Activated CD8-positive, alpha-beta memory T cell treated with anti-CD3 and anti-CD28 coated beads, Interleukin-2, amount 10 ng/mL, durations not matched to agents 7 days and 5 days (primary cell): ENCODE measurements at regions not wholly inside any gene's neighbourhood (a gene's known extent, or its start where the extent isn't known, plus 50 kb on each side); places are given as distances from the start of the nearest gene placed in this dataset.
"Not testable (repeated sequence)": the region's sequence is repeated elsewhere in the genome, so short reads cannot be mapped to it uniquely, and the experiment has no call there.

Source experiments
- ATAC-seq: fragments of 150-1000 bp; cut with Tn5 transposase; one replicate; pipeline ENCODE4 v1.10.0; 2021; ENCODE audit warnings: moderate library complexity
- CTCF ChIA-PET: fragments of 350-600 bp; sonication (Branson Sonifier 250); formaldehyde crosslinking; loops from one replicate; lab custom pipeline; 2021; ENCODE audit warnings: antibody characterized with exemption; lab: Charles Lee
- DNase-seq: peaks from one replicate; pipeline ENCODE4 v3.0.0-alpha.2; 2020
- H3K27ac Mint-ChIP-seq: one replicate; pipeline ENCODE4 v1.8.0; 2021; ENCODE audit warnings: mild to moderate bottlenecking, mixed read lengths
- H3K27me3 Mint-ChIP-seq: one replicate; pipeline ENCODE4 v1.8.0; 2021; ENCODE audit warnings: mixed read lengths
- H3K36me3 Mint-ChIP-seq: one replicate; pipeline ENCODE4 v1.8.0; 2021; ENCODE audit warnings: mild to moderate bottlenecking, mixed read lengths
- H3K4me1 Mint-ChIP-seq: one replicate; pipeline ENCODE4 v1.8.0; 2021; ENCODE audit warnings: mixed read lengths
- H3K4me3 Mint-ChIP-seq: one replicate; pipeline ENCODE4 v1.8.0; 2021; ENCODE audit warnings: mild to moderate bottlenecking, moderate library complexity, mixed read lengths
- H3K9me3 Mint-ChIP-seq: one replicate; pipeline ENCODE4 v1.8.0; 2022; ENCODE audit warnings: low read depth, mixed read lengths

DNA sequence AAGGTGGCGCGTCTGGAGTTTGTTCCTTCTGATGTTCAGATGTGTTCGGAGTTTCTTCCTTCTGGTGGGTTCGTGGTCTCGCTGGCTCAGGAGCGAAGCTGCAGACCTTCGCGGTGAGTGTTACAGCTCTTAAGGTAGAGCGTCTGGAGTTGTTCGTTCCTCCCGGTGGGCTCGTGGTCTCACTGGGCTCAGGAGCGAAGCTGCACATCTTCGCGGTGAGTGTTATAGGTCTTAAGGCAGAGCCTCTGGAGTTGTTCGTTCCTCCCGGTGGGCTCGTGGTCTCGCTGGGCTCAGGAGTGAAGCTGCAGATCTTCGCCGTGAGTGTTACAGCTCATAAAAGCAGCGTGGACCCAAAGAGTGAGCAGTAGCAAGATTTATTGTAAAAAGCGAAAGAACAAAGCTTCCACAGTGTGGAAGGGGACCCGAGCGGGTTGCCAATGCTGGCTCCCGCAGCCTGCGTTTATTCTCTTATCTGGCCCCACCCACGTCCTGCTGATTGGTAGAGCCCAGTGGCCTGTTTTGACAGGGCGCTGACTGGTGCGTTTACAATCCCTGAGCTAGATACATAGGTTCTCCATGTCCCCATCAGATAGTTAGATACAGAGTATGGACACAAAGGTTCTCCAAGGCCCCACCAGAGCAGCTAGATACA, 322.5 kb upstream of the KCND2 start:
- DNase-seq, H3K27me3 Mint-ChIP-seq, CTCF ChIA-PET, H3K4me1 Mint-ChIP-seq, ATAC-seq, H3K27ac Mint-ChIP-seq, H3K36me3 Mint-ChIP-seq, H3K9me3 Mint-ChIP-seq, H3K4me3 Mint-ChIP-seq: not testable (repeated sequence)

DNA sequence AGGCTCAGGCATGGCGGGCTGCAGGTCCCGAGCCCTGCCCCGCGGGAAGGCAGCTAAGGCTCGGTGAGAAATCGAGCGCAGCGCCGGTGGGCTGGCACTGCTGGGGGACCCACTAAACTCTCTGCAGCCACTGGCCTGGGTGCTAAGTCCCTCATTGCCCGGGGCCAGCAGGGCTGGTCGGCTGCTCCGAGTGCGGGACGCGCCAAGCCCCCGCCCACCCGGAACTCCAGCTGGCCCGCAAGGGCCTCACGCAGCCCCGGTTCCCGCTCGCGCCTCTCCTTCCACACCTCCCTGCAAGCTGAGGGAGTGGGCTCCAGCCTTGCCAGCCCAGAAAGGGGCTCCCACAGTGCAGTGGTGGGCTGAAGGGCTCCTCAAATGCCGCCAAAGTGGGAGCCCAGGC, 321.4 kb upstream of the KCND2 start:
- ATAC-seq, H3K9me3 Mint-ChIP-seq, H3K4me1 Mint-ChIP-seq, DNase-seq, H3K36me3 Mint-ChIP-seq, H3K27ac Mint-ChIP-seq, H3K4me3 Mint-ChIP-seq, CTCF ChIA-PET, H3K27me3 Mint-ChIP-seq: not testable (repeated sequence)

DNA sequence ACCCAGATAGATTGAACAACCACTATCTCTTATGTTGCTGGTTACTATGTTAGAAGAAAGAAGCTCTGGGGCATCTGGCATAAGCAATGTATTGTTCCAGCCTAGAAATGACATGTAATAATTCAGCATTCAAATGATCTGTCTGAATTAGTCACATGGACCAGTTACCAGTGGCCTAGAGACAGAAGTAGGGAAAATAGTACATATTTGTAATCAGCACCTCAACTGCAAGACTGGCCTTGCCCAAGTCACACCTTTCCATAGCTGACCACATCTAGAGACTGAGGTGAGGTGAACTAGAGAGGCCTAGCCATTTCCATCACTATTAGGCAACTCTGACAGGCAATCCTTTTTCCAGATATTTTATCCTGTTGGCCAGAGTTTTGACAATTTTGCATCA, 315.6 kb upstream of the KCND2 start:
- Mint-ChIP-seq H3K4me1 (no peaks in the 10 kb centered on the region), H3K27ac (no peak overlapping the region), H3K4me3 (no peak overlapping the region), H3K9me3 (peaks cover 2% of the 10 kb centered on the region), H3K36me3 (no peaks in the 10 kb centered on the region), H3K27me3 (no peaks in the 10 kb centered on the region)
- no peak for DNase-seq
- CTCF ChIA-PET, result no interaction called here
- no peak for ATAC-seq

DNA sequence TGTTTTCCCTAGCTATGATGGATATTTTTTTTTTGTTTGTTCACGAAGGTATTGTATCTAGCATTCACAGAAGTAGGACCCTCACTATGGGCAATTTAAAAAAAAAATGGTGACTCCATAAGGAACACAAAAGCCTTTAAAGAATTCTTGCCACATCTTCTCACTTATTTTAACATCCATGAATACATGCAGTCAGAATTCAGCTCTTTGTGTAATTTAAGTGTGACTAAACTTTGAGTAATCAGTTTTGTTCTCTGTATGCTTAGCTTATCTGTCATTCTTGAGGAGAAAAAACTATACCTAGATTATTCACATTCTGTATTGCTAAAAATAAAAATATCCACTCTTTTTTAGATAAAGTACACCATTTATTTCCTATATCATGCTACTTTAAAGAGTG, 313.2 kb upstream of the KCND2 start:
- CTCF ChIA-PET, result no interaction called here
- H3K27me3 Mint-ChIP-seq, result no peaks in the 10 kb centered on the region
- H3K36me3 Mint-ChIP-seq, result no peaks in the 10 kb centered on the region
- no peak overlapping the region for H3K27ac Mint-ChIP-seq
- no peak overlapping the region for H3K4me3 Mint-ChIP-seq
- DNase-seq (no peak), ATAC-seq (no peak)
- no peaks in the 10 kb centered on the region for H3K9me3 Mint-ChIP-seq
- H3K4me1 Mint-ChIP-seq, result no peaks in the 10 kb centered on the region

DNA sequence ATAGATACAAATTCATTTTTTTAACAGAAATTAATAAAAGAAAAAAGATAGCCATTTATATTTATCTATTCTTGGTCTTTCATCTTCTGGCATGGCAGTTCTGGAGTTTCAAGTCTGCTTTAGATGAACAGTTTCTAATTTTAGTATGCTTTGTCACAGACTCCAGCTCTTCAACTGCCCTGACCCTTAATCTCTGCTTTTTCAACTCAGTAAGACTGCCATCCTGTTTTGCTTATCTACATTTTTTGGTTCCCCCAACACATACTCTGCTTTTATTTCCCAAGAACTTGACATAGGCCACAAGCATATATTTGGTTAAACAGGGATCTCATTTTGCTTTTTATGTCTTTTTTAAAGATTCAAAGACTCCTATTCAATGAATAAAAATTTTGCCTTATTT, 309.3 kb upstream of the KCND2 start:
- DNase-seq (no peak), ATAC-seq (no peak)
- CTCF ChIA-PET, result no interaction called here
- Mint-ChIP-seq H3K4me1 (no peaks in the 10 kb centered on the region), H3K27me3 (no peaks in the 10 kb centered on the region), H3K4me3 (no peak overlapping the region), H3K9me3 (no peaks in the 10 kb centered on the region), H3K27ac (no peak overlapping the region), H3K36me3 (no peaks in the 10 kb centered on the region)

DNA sequence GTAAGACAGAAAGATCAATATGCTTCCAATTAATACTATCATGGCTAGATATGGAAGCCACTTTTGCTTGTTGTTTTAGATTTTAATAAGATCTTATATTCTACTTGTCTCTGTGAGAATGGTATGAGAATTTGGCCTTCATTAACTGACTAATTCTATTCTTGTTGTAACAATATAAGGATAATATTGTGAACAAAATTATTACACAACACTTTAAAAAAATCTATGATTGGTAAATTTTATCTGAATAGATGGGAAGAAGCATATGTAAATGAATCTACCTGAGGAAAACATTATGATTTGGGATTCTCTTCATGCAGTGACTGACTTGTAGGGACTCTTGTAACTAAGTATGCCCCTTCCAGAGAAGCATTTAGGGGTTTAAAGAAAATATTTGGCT, 308.9 kb upstream of the KCND2 start:
- CTCF ChIA-PET, result no interaction called here
- ATAC-seq (no peak), DNase-seq (no peak)
- H3K27me3 Mint-ChIP-seq, result no peaks in the 10 kb centered on the region
- H3K4me3 Mint-ChIP-seq, result no peak overlapping the region
- H3K4me1 Mint-ChIP-seq, result no peaks in the 10 kb centered on the region
- H3K27ac Mint-ChIP-seq, result no peak overlapping the region
- no peaks in the 10 kb centered on the region for H3K36me3 Mint-ChIP-seq
- no peaks in the 10 kb centered on the region for H3K9me3 Mint-ChIP-seq

DNA sequence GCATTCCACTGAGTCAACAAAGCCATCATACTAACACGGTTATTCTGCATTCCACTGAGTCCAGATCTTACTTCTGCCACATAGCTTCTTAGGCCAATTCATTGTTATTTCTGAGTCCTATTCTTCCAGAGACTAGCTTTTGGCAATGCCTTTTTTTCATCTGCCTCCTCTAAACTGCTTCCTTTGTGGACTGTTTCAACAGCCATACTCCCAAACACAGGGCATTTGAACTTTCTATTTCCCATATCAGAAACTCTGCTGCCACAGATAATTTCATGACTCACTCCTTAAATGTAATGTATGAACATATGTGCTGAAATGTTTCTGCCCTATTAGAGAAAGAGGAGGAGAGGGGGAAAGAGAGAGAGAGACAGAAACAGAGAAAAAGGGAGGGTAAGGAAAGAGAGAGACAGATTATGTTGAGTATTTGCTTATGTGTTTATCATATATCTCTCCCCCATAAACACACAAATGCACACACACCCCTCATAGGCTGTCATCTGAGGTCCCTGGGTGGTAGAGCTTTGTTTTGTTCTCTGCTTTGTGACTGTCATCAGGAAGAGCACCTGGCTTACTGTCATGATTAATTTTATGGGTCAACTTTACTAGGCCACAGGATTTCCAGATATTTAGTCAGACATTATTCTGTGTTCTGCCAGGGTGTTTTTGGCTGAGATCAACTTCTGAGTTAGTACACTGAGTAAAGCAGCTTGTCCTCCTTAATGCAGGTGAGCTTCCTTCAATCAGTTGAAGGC, 308.0 kb upstream of the KCND2 start:
- Mint-ChIP-seq H3K27me3 (no peaks in the 10 kb centered on the region), H3K4me3 (no peak overlapping the region), H3K4me1 (no peaks in the 10 kb centered on the region), H3K27ac (no peak overlapping the region), H3K9me3 (no peaks in the 10 kb centered on the region), H3K36me3 (no peaks in the 10 kb centered on the region)
- DNase-seq, result no peak
- CTCF ChIA-PET, result no interaction called here
- ATAC-seq, result no peak

DNA sequence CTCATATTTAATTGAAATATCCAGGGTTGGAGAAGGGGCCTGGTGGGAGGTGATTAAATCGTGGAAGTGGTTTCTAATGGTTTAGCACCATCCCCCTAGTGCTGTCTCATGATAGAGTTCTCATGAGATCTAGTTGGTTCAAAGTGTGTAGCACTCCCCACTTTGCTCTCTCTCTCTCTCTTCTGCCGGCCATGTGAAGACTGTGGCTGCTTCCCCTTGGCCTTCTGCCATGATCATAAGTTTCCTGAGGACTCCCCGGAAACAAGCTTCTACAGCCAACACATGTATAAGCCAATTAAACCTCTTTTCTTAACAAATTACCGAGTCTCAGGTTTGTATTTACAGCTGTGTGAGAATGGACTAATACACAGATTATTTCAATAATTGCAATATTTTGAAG, 305.8 kb upstream of the KCND2 start:
- Mint-ChIP-seq H3K4me3 (no peak overlapping the region), H3K27ac (no peak overlapping the region), H3K4me1 (no peaks in the 10 kb centered on the region), H3K9me3 (no peaks in the 10 kb centered on the region), H3K36me3 (no peaks in the 10 kb centered on the region), H3K27me3 (no peaks in the 10 kb centered on the region)
- CTCF ChIA-PET, result no interaction called here
- no peak for DNase-seq
- no peak for ATAC-seq

DNA sequence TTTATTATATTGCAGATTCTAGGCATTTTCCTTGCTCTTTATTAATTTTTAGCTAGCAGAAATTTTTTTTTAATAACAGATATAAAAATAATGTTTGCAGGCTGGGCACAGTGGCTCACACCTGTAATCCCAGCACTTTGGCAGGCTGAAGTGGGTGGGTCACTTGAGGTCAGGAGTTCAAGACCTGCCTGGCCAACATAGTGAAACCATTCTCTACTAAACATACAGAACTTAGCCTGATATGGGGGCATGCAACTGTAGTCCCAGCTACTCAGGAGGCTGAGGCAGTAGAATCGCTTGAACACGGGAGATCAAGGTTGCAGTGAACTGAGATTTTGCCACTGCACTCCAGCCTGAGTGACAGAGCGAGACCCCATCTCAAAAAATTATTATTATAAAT, 304.6 kb upstream of the KCND2 start:
- DNase-seq, H3K9me3 Mint-ChIP-seq, CTCF ChIA-PET, H3K36me3 Mint-ChIP-seq, H3K4me3 Mint-ChIP-seq, ATAC-seq, H3K27me3 Mint-ChIP-seq, H3K27ac Mint-ChIP-seq, H3K4me1 Mint-ChIP-seq: not testable (repeated sequence)

DNA sequence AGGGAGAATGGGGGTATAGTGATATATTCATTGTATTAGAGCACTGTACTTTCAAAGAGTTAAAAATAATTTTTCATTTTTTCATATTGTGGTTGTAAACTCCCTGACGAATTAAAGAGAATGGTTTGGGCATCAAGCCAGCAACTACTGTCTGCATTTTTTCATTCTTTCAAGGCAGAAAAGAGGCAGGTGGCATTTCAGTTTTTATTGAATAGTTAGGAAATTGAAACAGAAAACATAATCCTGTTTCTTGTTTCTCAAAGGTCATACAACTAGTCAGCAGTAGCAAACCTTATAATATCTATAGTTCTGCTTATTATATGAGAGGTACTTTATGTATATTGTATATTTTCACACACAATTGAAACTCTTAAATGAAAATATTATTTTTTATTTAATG, 303.9 kb upstream of the KCND2 start:
- no peaks in the 10 kb centered on the region for H3K27me3 Mint-ChIP-seq
- no peaks in the 10 kb centered on the region for H3K9me3 Mint-ChIP-seq
- no peak overlapping the region for H3K4me3 Mint-ChIP-seq
- H3K36me3 Mint-ChIP-seq, result no peaks in the 10 kb centered on the region
- CTCF ChIA-PET, result no interaction called here
- ATAC-seq (no peak), DNase-seq (no peak)
- H3K27ac Mint-ChIP-seq, result no peak overlapping the region
- no peaks in the 10 kb centered on the region for H3K4me1 Mint-ChIP-seq

DNA sequence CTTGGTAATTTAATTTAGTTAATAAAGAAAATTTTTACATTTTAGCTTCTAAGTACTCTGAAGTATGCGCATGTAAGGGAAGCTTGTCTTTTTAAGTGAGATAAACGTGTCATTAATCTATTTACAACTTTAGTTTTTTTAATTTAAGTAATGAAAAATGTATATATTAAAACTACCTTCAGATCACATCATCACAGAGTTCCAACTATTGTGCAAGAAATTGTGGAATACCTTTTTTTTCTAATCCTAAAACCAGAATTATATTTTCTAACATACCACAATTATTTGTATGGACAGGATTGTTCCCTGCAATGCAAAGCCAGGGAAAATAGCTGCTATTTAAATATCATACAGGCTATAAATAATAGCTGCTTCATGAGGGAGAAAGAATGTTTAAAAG, 303.2 kb upstream of the KCND2 start:
- CTCF ChIA-PET, result no interaction called here
- Mint-ChIP-seq H3K4me1 (no peaks in the 10 kb centered on the region), H3K9me3 (no peaks in the 10 kb centered on the region), H3K4me3 (no peak overlapping the region), H3K27ac (no peak overlapping the region), H3K27me3 (no peaks in the 10 kb centered on the region), H3K36me3 (no peaks in the 10 kb centered on the region)
- DNase-seq (no peak), ATAC-seq (no peak)

DNA sequence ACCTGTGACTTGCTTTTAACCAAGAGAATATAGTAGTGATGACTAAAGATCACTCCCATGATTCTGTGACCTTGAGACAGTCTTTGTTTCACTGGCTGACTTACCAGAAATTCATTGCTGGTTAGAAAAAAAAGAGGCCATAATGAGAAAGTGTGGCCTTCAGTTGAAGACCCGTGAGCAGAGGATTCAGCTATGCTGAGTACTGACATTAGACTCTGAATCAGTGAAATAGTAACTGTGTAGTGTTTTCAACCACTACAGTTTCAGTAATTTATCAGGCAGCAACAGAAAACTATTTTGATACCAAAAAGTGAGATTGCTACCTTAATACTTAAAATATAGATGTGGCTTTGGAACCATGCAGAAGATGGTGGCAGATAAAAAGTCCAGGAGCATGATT, 298.0 kb upstream of the KCND2 start:
- H3K4me3 Mint-ChIP-seq, result no peak overlapping the region
- no peak overlapping the region for H3K27ac Mint-ChIP-seq
- no peaks in the 10 kb centered on the region for H3K4me1 Mint-ChIP-seq
- ATAC-seq (no peak), DNase-seq (no peak)
- H3K36me3 Mint-ChIP-seq, result no peaks in the 10 kb centered on the region
- CTCF ChIA-PET, result no interaction called here
- H3K9me3 Mint-ChIP-seq, result peaks cover 3% of the 10 kb centered on the region
- no peaks in the 10 kb centered on the region for H3K27me3 Mint-ChIP-seq

DNA sequence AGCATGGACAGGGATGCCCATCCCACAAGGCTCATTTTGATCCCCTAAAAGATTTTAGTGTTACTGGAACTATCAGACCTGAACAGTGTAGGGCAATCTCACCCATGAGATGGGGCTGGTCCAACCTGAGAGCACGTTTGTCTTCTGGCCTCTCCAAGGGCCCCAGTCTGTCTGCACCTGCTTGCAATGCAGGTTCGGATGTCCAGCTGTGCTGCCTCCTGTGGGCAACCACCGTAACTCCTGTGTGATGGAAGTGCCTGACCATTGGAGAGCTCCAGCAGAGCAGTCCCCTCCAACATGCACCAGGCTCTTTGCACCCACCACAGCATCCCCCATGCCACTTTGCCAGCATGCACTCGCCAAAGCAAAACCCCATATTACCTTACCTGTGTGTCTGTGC, 290.1 kb upstream of the KCND2 start:
- H3K4me1 Mint-ChIP-seq, result no peaks in the 10 kb centered on the region
- peaks cover 10% of the 10 kb centered on the region for H3K9me3 Mint-ChIP-seq
- no peak for ATAC-seq
- CTCF ChIA-PET, result no interaction called here
- DNase-seq, result no peak
- H3K27ac Mint-ChIP-seq, result no peak overlapping the region
- no peaks in the 10 kb centered on the region for H3K36me3 Mint-ChIP-seq
- H3K4me3 Mint-ChIP-seq, result no peak overlapping the region
- no peaks in the 10 kb centered on the region for H3K27me3 Mint-ChIP-seq

DNA sequence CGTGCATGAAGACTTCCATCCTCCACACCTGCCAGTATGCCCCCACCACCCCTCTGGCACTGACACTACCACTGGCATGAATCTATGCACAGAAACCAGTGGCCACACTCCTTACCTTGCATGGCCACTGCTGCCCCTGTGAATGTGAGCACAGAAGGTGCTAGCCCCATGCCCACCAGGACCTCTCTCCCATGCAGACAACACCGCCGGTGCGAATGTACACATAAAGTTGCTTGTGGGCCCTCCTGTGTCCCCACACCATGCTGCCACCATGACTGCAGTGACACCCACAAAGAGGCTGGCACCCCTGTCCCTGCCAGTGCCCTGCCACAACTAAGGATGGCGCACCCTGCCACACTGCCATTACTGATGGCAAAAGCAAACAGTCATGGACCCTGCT, 289.5 kb upstream of the KCND2 start:
- H3K4me1 Mint-ChIP-seq, result no peaks in the 10 kb centered on the region

More for the DNA sequence above, 289.5 kb upstream of the KCND2 start:
- CTCF ChIA-PET, result no interaction called here
- DNase-seq, result no peak
- peaks cover 10% of the 10 kb centered on the region for H3K9me3 Mint-ChIP-seq
- H3K36me3 Mint-ChIP-seq, result no peaks in the 10 kb centered on the region
- H3K27me3 Mint-ChIP-seq, result no peaks in the 10 kb centered on the region
- no peak overlapping the region for H3K27ac Mint-ChIP-seq
- no peak for ATAC-seq
- no peak overlapping the region for H3K4me3 Mint-ChIP-seq
